ENCODE measurements at regions not wholly inside any gene's neighbourhood (a gene's known extent, or its start where the extent isn't known, plus 50 kb on each side); places are given as distances from the start of the nearest gene placed in this dataset.
A peak's percentile ranks its signal among the peaks of the same experiment; 100 is the strongest.
"Not testable (repeated sequence)": the region's sequence is repeated elsewhere in the genome, so short reads cannot be mapped to it uniquely, and the experiment has no call there.

DNA sequence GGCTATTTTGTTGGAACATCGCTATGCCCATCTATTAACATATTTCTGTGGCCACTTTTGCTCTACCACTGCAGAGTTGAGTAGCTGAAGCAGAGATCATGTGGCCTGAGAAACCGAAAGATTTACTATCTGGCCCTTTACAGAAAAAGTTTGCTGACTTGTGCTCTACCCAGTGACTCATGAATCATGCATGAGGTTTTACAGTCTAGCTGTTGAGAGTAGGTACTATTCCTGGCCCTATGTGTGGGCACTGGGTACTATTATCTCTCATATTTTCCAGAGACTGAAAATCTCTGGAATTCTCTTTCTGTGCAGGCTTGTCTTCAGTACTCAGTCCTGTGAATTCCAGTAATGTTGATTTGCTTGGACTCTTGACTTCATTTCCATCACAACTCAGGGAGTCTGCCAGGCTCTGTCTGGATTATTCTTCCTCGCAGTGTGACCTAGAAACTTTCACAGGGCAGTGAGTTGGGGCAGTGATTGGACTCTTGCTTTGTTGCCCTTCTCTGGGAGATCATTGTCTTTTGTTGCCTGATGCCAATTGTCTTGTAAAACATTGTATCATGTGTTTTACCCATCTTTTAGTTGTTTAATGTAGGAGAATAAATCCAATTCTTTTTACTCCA lies 121.3 kb upstream of the PRSS12 start:
- peak; percentile 2 to 5 for DNase-seq (ENCODE audit: low read depth in 2 of 2)

DNA sequence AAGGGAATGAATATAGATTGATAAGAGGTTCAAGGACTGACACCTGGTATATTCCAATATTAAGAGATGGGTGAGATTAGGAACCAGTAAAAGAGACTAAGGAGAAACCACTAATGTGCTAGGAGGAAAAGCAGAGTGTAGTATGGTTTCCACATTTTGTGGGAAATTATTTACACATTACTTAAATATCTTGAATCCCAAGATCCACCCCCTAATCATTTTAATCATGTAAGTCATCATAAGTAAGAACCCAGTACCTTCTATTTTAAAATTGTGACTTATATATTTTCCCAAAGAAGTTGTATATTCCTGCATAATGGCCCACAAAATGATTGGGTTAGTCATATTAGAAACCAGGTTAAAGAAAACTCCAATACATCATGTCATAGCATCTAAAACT lies 122.0 kb upstream of the PRSS12 start:
- not testable (repeated sequence) for DNase-seq (ENCODE audit: low read depth in 2 of 2); H3K4me3 ChIP-seq (replicated peaks in 1 of 2; ENCODE audit: low read depth in 2 of 2, low read length in 2 of 2)

More for the DNA sequence above, 121.3 kb upstream of the PRSS12 start:
- H3K4me3 ChIP-seq (replicated peaks in 1 of 2; ENCODE audit: low read depth in 2 of 2, low read length in 2 of 2): not testable (repeated sequence)

DNA sequence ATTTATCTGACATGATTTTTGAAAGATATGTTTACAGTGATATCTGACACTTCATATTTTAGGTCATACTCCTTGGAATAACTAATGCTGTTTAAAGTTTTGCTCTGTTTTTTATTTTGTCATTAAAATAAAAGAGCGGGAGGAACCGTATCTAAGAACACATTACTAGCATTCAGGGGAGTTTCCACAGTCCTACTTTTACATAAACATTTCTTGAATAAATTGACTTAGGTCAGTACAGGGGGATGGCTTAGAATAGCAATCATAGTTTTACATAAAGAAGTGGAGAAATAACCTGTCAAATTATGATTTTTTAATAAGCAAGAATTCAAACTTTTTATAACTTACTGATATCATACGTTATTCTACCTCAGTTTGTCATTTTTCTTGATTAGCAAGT lies 123.1 kb upstream of the PRSS12 start:
- not testable (repeated sequence) for H3K4me3 ChIP-seq (replicated peaks in 1 of 2; ENCODE audit: low read depth in 2 of 2, low read length in 2 of 2); DNase-seq (ENCODE audit: low read depth in 2 of 2)

DNA sequence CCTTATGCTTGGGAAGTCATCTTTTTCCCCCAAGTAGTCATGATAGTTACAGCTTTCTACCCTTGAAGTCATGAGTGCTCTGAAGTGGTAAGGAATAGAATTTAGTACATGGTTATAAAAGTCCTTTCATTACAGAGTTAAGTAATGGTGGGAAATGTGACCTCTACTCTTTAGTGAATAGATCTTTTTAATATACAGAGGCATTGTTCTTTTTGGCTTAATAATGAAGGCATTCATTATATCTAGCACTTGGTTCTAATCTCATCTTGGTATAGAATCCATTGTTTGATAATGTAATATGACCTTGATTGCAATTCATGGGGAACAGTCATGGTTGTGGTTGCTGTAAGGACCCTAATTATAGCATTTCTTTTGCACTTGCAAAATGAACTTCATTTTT lies 125.0 kb upstream of the PRSS12 start:
- not testable (repeated sequence) for H3K4me3 ChIP-seq (replicated peaks in 1 of 2; ENCODE audit: low read depth in 2 of 2, low read length in 2 of 2); DNase-seq (ENCODE audit: low read depth in 2 of 2)

DNA sequence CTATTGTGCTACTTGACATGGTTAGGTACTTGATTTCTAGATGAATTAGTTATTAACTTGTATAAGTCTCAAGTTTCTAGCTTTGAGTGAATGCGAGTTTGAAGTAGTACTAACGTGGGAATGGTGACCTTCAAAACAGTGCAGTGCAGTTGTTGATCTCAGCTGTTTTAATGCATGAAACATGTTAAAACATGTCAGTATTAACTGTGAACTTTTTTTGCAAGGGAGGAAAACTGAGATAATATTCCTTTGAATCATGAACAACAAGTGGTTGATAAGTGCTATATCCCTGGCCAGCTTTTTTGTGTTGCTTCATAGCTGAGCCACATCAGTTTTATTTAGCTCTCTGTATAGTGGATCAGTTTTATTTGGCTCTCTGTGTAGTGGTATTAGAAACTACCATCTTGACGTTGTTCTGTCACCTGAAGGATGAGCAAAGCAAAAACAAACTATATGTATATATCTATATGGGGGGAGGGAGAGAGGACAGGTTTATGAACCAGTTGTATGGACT lies 133.1 kb upstream of the PRSS12 start:
- not testable (repeated sequence) for H3K4me3 ChIP-seq (replicated peaks in 1 of 2; ENCODE audit: low read depth in 2 of 2, low read length in 2 of 2); DNase-seq (ENCODE audit: low read depth in 2 of 2)

DNA sequence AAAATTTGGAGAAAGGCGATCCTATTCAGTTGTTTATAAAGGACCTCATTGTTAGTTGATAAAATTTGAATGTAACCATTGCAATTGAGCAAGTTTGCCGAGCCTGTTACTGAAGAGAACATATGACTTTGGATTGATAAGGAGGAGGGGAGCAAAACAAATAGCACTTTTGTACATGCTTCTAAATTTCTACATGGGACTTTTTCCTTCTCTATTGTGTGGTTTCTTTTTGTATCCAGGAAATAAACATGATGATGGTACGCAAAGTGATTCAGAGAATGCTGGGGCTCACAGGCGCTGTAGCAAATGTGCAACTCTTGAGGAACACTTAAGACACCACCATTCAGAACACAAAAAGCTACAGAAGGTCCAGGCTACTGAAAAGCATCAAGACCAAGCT lies 140.2 kb upstream of the PRSS12 start:
- not testable (repeated sequence) for H3K4me3 ChIP-seq (replicated peaks in 1 of 2; ENCODE audit: low read depth in 2 of 2, low read length in 2 of 2); DNase-seq (ENCODE audit: low read depth in 2 of 2)

DNA sequence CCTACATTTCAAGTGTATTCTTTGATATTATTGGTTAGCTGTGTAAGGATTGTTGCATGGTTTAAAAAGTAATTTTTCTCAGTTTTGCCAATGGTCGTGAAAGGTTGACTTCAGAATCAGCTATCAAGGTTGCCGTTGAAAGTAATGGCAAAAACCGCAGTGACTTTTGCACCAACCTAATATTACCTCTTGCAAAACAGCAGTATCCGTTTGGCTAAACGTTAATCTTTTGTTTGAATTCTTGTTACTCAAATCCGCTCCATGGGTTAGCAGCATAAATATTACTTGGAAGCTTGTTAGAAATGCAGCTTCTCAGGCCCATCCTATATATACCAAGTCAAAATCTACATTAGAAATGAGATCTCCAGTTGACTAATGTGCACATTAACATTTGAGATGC lies 141.6 kb upstream of the PRSS12 start:
- not testable (repeated sequence) for DNase-seq (ENCODE audit: low read depth in 2 of 2); H3K4me3 ChIP-seq (replicated peaks in 1 of 2; ENCODE audit: low read depth in 2 of 2, low read length in 2 of 2)

DNA sequence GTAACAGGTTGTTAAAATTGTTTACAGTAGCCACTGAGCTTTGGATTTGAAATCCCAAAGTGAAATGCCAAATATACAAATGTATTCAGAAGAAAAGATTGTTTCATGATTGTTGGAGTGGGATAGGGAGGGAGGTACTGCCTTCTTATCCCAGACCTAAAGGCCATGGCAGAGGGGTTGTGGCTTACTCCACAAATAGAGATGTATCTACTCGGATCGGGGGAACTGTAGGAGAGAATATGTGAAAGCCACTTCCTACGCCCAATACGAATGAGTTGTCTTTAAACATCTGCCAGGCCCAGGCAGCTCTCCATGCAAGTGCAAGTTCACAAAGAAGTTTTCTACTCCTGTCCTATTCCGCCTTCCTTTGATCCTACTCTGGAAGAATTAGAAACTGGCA lies 150.2 kb upstream of the PRSS12 start:
- not testable (repeated sequence) for H3K4me3 ChIP-seq (replicated peaks in 1 of 2; ENCODE audit: low read depth in 2 of 2, low read length in 2 of 2)

DNA sequence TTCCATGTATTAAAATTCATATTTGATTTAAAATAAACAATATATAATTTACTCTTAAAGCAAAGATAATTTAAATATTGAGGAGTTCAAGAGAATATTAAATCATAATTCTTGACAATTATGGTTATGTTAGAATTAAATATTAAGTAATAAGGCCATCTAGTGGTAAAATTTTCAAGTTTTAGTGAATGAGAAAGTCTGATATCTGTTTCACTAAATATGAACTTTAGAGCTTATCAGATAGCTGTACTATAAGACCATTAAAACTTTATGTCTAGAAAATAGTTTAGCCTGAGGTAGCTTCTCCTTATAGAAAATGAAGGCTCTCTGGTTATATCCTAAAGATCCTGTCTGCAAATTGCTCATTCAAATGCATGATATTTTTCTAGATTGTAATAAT lies 152.1 kb upstream of the PRSS12 start:
- H3K4me3 ChIP-seq (replicated peaks in 1 of 2; ENCODE audit: low read depth in 2 of 2, low read length in 2 of 2): not testable (repeated sequence)
- peak in 1 of 2 donors; percentile 19 for DNase-seq (ENCODE audit: low read depth in 2 of 2)

More for the DNA sequence above, 150.2 kb upstream of the PRSS12 start:
- not testable (repeated sequence) for DNase-seq (ENCODE audit: low read depth in 2 of 2)

DNA sequence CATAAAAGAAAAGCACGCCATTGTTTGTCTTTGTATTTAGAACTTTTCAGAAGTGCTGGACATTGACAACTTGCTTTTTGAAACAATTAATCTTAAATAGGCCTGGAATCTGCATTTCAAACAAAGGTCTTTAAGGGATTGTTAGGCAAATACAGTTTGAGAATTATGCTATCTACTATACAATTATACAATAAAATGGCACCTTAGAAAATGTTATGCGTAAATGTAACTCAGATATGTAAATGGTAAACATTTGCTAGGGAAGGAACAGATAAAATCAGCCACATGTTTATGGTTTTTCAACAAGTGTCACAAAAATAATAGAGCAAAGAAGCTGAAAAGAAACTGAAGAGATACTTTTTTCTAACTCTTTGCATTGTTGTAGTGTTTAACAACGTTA lies 152.7 kb upstream of the PRSS12 start:
- H3K4me3 ChIP-seq (replicated peaks in 1 of 2; ENCODE audit: low read depth in 2 of 2, low read length in 2 of 2): not testable (repeated sequence)

DNA sequence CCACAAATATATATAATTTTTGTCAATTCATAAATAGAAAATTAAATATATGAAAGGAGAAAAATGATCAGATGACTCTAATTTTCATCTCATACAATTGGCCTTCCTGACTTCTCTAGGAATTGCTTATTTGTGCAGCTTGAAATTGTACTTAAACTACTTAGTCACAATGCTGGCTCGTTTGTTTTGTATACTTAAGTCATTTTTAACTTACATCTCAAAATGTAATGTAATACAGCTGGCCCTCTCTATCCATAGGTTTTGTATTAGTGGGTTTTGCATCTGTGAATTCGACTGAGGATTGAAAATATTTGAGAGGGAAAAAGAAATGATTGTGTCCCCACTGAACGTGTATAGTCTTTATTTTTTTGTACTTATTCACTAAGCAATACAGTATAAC lies 160.1 kb upstream of the PRSS12 start:
- not testable (repeated sequence) for DNase-seq (ENCODE audit: low read depth in 2 of 2); H3K4me3 ChIP-seq (replicated peaks in 1 of 2; ENCODE audit: low read depth in 2 of 2, low read length in 2 of 2)

More for the DNA sequence above, 152.7 kb upstream of the PRSS12 start:
- DNase-seq (ENCODE audit: low read depth in 2 of 2): not testable (repeated sequence)

DNA sequence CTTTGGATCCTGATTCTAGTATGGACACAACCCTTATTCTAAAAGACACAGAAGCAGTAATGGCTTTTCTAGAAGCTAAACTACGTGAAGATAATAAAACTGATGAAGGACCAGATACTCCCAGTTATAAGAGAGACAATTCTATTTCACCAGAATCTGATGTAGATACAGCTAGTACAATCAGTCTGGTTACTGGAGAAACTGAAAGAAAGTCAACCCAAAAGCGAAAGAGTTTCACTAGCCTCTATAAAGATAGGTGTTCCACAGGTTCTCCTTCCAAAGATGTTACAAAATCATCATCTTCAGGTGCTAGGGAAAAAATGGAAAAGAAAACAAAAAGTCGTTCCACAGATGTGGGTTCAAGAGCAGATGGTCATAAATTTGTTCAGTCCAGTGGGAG lies 161.5 kb upstream of the PRSS12 start:
- DNase-seq (ENCODE audit: low read depth in 2 of 2); H3K4me3 ChIP-seq (replicated peaks in 1 of 2; ENCODE audit: low read depth in 2 of 2, low read length in 2 of 2): not testable (repeated sequence)

DNA sequence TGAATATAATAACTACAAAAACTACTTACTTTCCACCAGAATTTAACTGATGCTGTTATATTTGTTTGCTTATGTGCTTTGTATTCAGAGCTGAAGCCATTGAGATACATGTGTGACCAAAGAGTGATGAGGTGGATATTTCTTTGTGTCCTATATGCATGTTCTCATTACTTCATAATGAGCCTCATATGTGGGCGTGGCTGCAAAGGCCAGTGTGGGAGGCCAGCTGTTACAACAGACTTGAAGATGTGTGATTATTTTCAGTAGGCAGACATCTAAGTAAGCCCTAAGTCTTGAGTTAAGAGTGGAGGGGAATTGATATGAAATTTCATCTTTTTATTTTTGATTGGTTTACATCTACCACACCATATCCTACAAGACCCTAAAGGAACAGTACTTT lies 163.3 kb upstream of the PRSS12 start:
- H3K4me3 ChIP-seq (replicated peaks in 1 of 2; ENCODE audit: low read depth in 2 of 2, low read length in 2 of 2): not testable (repeated sequence)

DNA sequence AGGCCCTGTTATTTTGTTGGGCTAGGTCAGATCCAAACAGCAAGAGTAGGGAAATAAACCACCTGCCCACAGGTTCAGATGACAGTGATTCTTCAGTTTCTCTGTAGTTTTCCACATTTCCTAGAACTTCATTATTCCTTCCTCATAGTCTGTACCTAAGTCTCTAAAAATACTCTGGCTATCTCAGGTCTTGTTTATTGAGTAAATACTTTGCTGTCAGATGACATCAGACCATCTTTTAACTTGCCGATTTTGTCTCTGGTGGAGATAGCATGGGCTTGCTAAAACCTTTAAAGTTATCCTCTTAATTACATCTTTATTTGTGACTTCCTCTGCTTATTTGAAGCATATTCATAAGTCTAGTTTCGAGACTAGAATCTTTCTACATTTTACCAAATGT lies 155.1 kb upstream of the METTL14 start:
- not testable (repeated sequence) for DNase-seq (ENCODE audit: low read depth in 2 of 2); H3K4me3 ChIP-seq (replicated peaks in 1 of 2; ENCODE audit: low read depth in 2 of 2, low read length in 2 of 2)

More for the DNA sequence above, 163.3 kb upstream of the PRSS12 start:
- DNase-seq (ENCODE audit: low read depth in 2 of 2): not testable (repeated sequence)

DNA sequence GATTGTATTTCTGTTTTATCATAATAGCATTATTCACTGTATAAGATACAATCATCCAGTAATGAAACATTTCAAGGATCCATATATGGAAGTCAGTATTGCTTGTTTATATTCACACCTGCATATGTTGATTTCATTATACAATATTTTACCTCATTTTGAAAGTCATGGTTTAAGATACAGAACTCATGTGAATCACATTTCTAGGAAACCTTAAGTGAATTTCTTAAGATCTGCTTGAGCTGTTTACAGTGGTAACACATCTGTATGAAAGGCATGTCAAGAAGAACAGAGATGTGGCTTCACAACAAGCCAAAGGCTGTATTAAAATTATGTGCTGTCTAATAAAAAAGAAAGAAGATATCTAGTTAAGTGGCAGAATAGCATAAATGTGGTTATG lies 153.2 kb upstream of the METTL14 start:
- not testable (repeated sequence) for DNase-seq (ENCODE audit: low read depth in 2 of 2); H3K4me3 ChIP-seq (replicated peaks in 1 of 2; ENCODE audit: low read depth in 2 of 2, low read length in 2 of 2)

DNA sequence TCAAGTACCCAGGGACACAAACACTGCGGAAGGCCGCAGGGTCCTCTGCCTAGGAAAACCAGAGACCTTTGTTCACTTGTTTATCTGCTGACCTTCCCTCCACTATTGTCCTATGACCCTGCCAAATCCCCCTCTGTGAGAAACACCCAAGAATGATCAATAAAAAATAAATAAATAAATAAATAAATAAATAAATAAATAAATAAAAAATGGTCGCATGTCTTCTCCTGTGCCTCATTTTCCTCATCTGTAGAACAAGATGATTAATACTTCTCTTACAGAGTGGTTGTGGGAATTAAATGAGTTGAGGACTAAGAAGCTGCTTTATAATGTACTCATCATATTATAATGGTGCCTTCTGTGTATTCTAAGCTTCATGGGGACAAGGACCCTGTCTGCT lies 149.4 kb upstream of the METTL14 start:
- not testable (repeated sequence) for H3K4me3 ChIP-seq (replicated peaks in 1 of 2; ENCODE audit: low read depth in 2 of 2, low read length in 2 of 2); DNase-seq (ENCODE audit: low read depth in 2 of 2)
